Stimulated activated naive CD8-positive, alpha-beta T cell treated with anti-CD3 and anti-CD28 coated beads, Interleukin-15, Interleukin-2, amounts not matched to agents 100 U/mL and 50 U/mL, for 24 hours (primary cell): ENCODE measurements at regions not wholly inside any gene's neighbourhood (a gene's known extent, or its start where the extent isn't known, plus 50 kb on each side); places are given as distances from the start of the nearest gene placed in this dataset.
A peak's percentile ranks its signal among the peaks of the same experiment; 100 is the strongest.
"Not testable (repeated sequence)": the region's sequence is repeated elsewhere in the genome, so short reads cannot be mapped to it uniquely, and the experiment has no call there.

Experiments used
- ATAC-seq: fragments of 150-1000 bp; cut with Tn5 transposase; one replicate; pipeline ENCODE4 v1.10.0; 2021
- DNase-seq: peaks from one replicate; pipeline ENCODE4 v3.0.0; 2021

DNA sequence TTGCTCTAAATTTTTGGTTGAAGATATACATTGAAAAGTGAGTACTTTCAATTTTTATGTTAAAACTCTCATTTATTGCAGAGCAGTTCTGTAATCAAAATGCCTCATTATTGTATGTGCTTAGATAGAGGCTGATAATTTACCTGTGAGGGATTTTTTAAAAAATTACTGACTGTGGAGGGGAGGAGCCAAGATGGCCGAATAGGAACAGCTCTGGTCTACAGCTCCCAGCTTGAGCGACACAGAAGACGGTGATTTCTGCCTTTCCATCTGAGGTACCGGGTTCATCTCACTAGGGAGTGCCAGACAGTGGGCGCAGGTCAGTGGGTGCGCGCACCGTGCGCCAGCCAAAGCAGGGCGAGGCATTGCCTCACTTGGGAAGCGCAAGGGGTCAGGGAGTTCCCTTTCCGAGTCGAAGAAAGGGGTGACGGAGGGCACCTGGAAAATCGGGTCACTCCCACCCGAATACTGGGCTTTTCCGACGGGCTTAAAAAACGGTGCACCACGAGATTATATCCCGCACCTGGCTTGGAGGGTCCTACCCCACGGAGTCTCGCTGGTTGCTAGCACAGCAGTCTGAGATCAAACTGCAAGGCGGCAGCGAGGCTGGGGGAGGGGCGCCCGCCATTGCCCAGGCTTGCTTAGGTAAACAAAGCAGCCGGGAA lies 89.4 kb downstream of the DDX11 start:
- DNase-seq, ATAC-seq: not testable (repeated sequence)

- ATAC-seq, DNase-seq: not testable (repeated sequence)
These were observed 100.6 kb downstream of the DDX11 start for GRCh38 chr12:31174293-31174692.

GRCh38 chr12:31177514-31177913 lies 103.9 kb downstream of the DDX11 start:
- not testable (repeated sequence) for ATAC-seq, DNase-seq

GRCh38 chr12:31178875-31179274 lies 105.2 kb downstream of the DDX11 start:
- DNase-seq, ATAC-seq: not testable (repeated sequence)

- ATAC-seq, DNase-seq: not testable (repeated sequence)
These were observed 106.1 kb downstream of the DDX11 start for GRCh38 chr12:31179627-31180237.

GRCh38 chr12:31182571-31182970 lies 108.9 kb downstream of the DDX11 start:
- not testable (repeated sequence) for DNase-seq, ATAC-seq

GRCh38 chr12:31183107-31183506 lies 109.4 kb downstream of the DDX11 start:
- not testable (repeated sequence) for ATAC-seq

DNA sequence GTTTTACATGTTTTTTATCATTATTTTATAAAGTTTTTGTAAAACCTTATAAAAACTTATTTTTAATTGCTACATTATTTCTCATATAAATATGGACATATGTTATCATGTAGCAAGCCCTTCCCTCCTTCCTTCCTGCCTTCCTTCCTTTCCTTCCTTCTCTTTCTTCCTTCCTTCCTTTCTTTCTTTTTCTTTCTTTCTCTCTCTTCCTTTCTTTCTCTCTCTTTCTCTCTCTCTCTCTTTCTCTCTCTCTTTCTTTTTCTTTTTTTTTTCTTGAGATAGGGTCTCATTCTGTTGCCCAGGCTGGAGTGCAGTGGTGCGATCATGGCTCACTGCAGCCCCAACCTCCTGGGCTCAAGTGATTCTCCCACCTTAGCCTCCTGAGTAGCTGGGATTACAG lies 110.2 kb downstream of the DDX11 start:
- ATAC-seq, result not testable (repeated sequence)

More at GRCh38 chr12:31183107-31183506, 109.4 kb downstream of the DDX11 start:
- not testable (repeated sequence) for DNase-seq

DNA sequence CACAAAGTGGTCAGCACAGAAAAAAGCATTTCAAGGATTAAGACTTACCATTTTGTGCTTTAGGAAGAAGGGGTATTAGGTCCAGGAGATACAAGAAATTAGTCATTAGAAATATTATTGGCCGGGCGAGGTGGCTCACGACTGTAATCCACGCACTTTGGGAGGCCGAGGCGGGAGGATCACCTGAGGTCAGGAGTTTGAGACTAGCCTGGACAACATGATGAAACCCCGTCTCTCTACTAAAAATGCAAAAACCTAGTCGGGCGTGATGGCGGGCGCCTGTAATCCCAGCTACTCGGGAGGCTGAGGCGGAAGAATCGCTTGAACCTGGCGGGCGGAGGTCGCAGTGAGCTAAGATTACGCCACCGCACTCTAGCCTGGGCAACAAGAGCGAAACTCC lies 111.0 kb downstream of the DDX11 start:
- DNase-seq, ATAC-seq: not testable (repeated sequence)

More for the DNA sequence above, 110.2 kb downstream of the DDX11 start:
- DNase-seq, result not testable (repeated sequence)

DNA sequence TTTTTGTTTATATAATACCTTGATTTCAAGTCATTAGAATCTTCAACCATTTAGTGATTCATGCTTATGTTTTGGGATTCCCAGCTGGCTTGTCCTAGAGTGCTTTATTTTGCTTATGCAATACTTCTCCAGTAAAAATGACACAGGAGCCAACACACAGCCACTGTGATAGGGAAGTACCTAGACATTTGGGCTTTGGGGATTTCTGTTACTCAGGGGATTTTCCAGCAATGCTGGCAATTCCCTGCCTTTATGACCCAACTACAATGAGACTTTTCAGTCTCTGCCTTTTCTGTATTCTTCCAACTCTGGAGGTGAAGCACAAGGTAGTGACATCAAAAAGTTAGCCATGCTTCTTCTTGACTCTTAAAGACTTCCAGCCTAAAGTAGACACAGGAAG lies 119.0 kb downstream of the DDX11 start:
- ATAC-seq, DNase-seq: not testable (repeated sequence)

GRCh38 chr12:31195620-31196019 lies 122.0 kb downstream of the DDX11 start:
- not testable (repeated sequence) for DNase-seq, ATAC-seq

GRCh38 chr12:31199476-31199875 lies 125.8 kb downstream of the DDX11 start:
- not testable (repeated sequence) for ATAC-seq, DNase-seq

GRCh38 chr12:31201382-31201781 lies 124.6 kb downstream of the SINHCAF start:
- DNase-seq, result no peak
- ATAC-seq, result no peak

GRCh38 chr12:31203261-31203660 lies 122.7 kb downstream of the SINHCAF start:
- DNase-seq (no peak), ATAC-seq (no peak)

GRCh38 chr12:31205054-31205453 lies 120.9 kb downstream of the SINHCAF start:
- ATAC-seq (peak; percentile 68), DNase-seq (no peak)

GRCh38 chr12:31206038-31206670 lies 119.8 kb downstream of the SINHCAF start:
- no peak for DNase-seq

GRCh38 chr12:31207799-31208465 lies 118.0 kb downstream of the SINHCAF start:
- ATAC-seq, result no peak
- DNase-seq, result no peak

More at GRCh38 chr12:31206038-31206670, 119.8 kb downstream of the SINHCAF start:
- no peak for ATAC-seq

GRCh38 chr12:31210104-31210503 lies 115.8 kb downstream of the SINHCAF start:
- ATAC-seq (no peak), DNase-seq (no peak)

- ATAC-seq (no peak), DNase-seq (no peak)
These were observed 115.4 kb downstream of the SINHCAF start for GRCh38 chr12:31210541-31210940.

GRCh38 chr12:31214626-31215517 lies 111.1 kb downstream of the SINHCAF start:
- ATAC-seq (no peak), DNase-seq (no peak)

DNA sequence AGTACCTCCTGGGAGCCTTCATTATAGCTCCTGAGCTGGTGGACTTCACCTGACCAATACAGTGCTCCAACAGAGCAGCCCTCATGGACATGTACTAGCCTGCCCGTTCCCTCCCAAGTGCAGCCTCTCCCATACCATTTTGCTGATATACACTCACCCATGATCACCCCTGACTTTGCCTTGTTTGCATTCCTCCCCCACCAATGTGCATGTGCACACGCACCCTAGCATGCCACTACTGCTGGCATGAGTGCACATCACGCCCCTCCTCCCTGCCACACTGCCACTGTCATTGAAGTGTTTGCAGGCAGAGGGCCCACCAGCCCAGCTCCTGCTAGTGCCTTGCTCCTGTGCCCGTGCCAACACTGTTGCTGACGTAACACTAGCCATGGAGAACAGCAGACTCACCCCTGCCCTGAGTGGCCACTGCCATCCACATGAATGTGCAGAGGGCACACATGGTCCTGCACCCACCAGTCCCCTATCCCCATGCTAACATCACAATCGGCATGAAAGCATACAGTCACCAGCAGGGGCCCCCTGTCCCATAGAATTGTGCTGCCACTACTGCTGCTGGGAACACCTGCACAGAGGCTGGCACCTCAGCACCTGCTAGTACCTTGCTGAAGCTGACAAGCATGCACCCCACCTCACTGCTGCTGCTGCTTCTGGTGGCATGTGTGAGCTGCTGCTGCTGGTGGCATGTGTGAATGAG lies 110.3 kb downstream of the SINHCAF start:
- ATAC-seq, result no peak
- no peak for DNase-seq
